ENCODE measurements at regions not wholly inside any gene's neighbourhood (a gene's known extent, or its start where the extent isn't known, plus 50 kb on each side); places are given as distances from the start of the nearest gene placed in this dataset.

DNA sequence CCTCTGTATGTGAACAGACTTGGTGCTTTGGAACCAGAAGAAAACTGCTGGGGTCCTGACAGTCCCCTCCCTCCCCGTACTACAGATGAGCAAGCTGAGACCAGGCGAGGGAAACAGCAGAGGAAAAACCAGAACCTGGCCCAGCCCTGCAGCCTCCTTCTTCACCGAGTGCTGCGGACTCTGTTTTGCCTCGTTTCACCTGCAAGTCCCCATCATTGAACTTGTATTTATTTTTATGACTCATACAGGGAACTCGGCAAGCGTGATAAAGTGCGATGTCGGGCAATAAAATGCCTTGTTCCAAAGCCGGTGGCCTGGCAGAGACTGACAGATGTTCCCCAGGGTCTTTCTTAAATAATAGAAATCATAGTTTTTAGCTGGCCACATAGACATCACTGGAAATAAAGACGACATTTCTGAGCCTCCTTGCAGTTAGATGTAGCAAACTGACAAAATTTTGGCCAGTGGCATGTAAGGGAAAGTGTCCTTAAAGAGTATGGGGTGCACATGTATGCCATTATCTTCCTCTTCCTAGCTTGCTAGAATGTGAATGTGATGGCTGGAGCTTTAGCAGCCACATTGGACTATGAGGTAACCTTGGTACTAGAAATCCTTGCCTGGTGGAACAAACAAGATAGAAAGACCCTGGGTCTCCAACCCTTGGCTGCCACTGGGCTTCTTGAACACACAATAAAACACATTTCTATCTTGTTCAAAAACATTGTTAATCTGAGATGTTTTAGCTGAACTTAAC, 128.6 kb downstream of the IRF8 start:
- Histone ChIP-seq H3K4me1 (peaks cover 24 to 45% (median 37%) of the 10 kb centered on the region in 10 experiments), H3K27me3 (peaks cover 0 to 8% (median 0%) of the 10 kb centered on the region in 11 experiments; a peak in 7 of 22 replicates)
- TF ChIP-seq Cebpa-rat (IDR thresholded peaks at IDR 0.05): no peak

GRCh38 chr16:86029131-86029741, 130.3 kb downstream of the IRF8 start:
- no peak for TF ChIP-seq Cebpa-rat (IDR thresholded peaks at IDR 0.05)
- Histone ChIP-seq H3K9ac (peak overlapping the region in 9 of 11 experiments; percentile 4 to 56 (median 37); a peak in 12 of 22 replicates), H3K4me2 (peak overlapping the region; percentile 52 to 79 (median 70))

More for the DNA sequence above, 128.6 kb downstream of the IRF8 start:
- H4K20me1 ChIP-seq: no peaks in the 10 kb centered on the region
- H3K27ac ChIP-seq: no peak overlapping the region
- no peak overlapping the region for H3K4me3 ChIP-seq
- peaks cover 26 to 38% (median 30%) of the 10 kb centered on the region in 11 experiments for H3K9me3 ChIP-seq (replicated peaks in 1 of 11)
- H3K4me2 ChIP-seq: no peak overlapping the region
- H3K9ac ChIP-seq: no peak overlapping the region
- H3K36me3 ChIP-seq: 0 out of 22 replicates have a peak, but pooled peaks cover 0 to 8% (median 0%) of the 10 kb centered on the region in 11 experiments

DNA sequence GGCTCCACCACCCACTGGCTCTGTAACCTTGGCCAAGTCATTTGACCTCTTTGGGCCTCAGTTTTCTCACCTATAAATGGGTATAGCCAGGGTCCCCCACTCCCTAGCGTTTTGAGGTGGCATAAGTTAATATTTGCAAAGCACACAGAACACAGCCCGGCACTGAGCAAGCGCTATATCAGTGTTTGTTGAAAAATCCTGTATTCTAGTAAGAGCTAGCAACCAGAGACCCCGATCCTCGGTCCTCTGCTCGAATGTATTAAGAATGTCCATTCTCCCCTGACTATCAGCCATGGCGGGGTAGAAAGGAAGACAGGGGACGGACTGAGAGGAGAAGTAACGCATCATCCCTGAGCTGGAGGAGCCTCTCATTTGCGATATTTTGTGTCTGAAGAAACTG, 131.2 kb downstream of the IRF8 start:
- Histone ChIP-seq H4K20me1 (no peaks in the 10 kb centered on the region), H3K27ac (peak overlapping the region in 2 of 11 experiments; percentile 59 to 64; a peak in 2 of 22 replicates), H3K27me3 (peaks cover 0 to 20% (median 0%) of the 10 kb centered on the region in 11 experiments; a peak in 9 of 22 replicates), H3K4me2 (peak overlapping the region; percentile 52 to 79 (median 70); a peak in 16 of 22 replicates), H3K4me3 (no peak overlapping the region), H3K36me3 (no peaks in the 10 kb centered on the region), H3K4me1 (peaks cover 30 to 63% (median 51%) of the 10 kb centered on the region in 10 experiments), H3K9ac (peak overlapping the region in 1 of 11 experiments; percentile 54; a peak in 1 of 22 replicates), H3K9me3 (replicated peaks in 1 of 11) (peaks cover under 1 to 13% (median 4%) of the 10 kb centered on the region in 11 experiments; a peak in 17 of 22 replicates)
- no peak for TF ChIP-seq Cebpa-rat (IDR thresholded peaks at IDR 0.05)

More at GRCh38 chr16:86029131-86029741, 130.3 kb downstream of the IRF8 start:
- Histone ChIP-seq H3K27ac (peak overlapping the region in 10 of 11 experiments; percentile 40 to 68 (median 55); a peak in 16 of 22 replicates), H3K4me3 (no peak overlapping the region), H4K20me1 (no peaks in the 10 kb centered on the region), H3K36me3 (0 out of 22 replicates have a peak, but pooled peaks cover 0 to 5% (median 0%) of the 10 kb centered on the region in 11 experiments), H3K9me3 (replicated peaks in 1 of 11) (peaks cover 9 to 22% (median 13%) of the 10 kb centered on the region in 11 experiments), H3K4me1 (peaks cover 30 to 62% (median 51%) of the 10 kb centered on the region in 10 experiments), H3K27me3 (peaks cover 0 to 20% (median 0%) of the 10 kb centered on the region in 11 experiments; a peak in 9 of 22 replicates)

DNA sequence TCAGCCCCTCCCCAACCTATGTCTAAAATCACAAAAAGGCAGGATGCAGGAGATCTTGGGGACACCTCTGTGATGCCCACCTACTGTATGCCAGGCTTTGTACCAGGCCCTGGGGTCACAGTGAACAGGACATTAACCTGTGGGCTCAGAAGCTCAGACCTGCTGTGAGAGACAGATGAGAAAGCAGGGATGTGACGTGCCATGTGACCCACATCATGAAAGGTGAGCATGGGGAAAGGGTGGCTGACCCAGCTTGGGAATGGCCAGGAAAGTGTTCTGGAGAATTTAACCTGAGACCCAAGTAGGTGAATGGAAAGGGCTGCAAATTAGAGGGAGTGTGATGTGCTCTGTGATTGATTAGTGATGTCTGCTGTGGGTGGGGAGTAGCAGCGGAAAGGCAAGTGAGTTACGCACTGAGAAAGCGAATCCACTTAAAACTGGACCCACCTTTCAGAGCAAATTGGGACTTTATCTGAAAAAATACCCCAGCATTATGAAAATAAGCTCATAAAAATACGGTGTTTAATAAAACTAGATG, 132.2 kb downstream of the IRF8 start:
- Histone ChIP-seq H3K27ac (no peak overlapping the region), H3K4me2 (no peak overlapping the region), H3K9me3 (replicated peaks in 1 of 11) (peaks cover 0 to 8% (median 0%) of the 10 kb centered on the region in 11 experiments; a peak in 5 of 22 replicates), H3K27me3 (peaks cover 0 to 20% (median 0%) of the 10 kb centered on the region in 11 experiments; a peak in 9 of 22 replicates), H3K4me3 (no peak overlapping the region), H3K4me1 (peaks cover 23 to 52% (median 41%) of the 10 kb centered on the region in 10 experiments), H4K20me1 (no peaks in the 10 kb centered on the region), H3K9ac (no peak overlapping the region), H3K36me3 (no peaks in the 10 kb centered on the region)
- no peak for TF ChIP-seq Cebpa-rat (IDR thresholded peaks at IDR 0.05)

DNA sequence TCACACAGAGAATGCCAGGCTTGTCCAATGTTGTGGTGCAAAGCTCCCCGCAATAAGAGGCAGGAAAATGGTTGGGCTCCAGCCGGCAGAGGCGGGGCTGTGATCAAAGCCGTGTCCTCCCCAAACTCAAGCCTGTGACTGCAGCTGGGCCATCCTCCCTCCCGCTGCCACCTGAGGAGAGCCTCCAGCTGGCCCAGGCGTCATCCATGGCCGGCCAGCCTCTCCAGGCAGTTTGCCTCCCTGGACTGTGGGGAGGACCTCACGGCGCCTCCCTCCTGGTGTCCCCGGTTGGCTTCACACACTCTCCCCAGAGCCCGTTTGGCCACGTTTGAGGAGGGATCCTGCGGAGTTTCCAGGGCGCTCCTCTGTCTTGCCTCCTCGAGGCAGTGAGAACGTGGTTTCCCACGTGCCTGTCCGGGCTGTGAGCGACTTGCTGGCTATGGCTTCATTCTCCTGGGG, 134.1 kb downstream of the IRF8 start:
- H3K4me1 ChIP-seq: peaks cover 23 to 46% (median 36%) of the 10 kb centered on the region in 10 experiments
- no peak overlapping the region for H3K4me3 ChIP-seq
- peaks cover 0 to 7% (median 0%) of the 10 kb centered on the region in 11 experiments; a peak in 5 of 22 replicates for H3K9me3 ChIP-seq (replicated peaks in 1 of 11)
- no peak for TF ChIP-seq Cebpa-rat (IDR thresholded peaks at IDR 0.05)
- H3K4me2 ChIP-seq: peak overlapping the region; percentile 45 to 87 (median 72)
- peaks cover 0 to 20% (median 0%) of the 10 kb centered on the region in 11 experiments; a peak in 9 of 22 replicates for H3K27me3 ChIP-seq
- H3K27ac ChIP-seq: no peak overlapping the region
- no peaks in the 10 kb centered on the region for H3K36me3 ChIP-seq
- peak overlapping the region in 3 of 11 experiments; percentile 8 to 50 (median 45); a peak in 3 of 22 replicates for H3K9ac ChIP-seq
- no peaks in the 10 kb centered on the region for H4K20me1 ChIP-seq

- no peak for TF ChIP-seq Cebpa-rat (IDR thresholded peaks at IDR 0.05)
- Histone ChIP-seq H3K36me3 (no peaks in the 10 kb centered on the region), H3K4me3 (no peak overlapping the region), H3K9me3 (replicated peaks in 1 of 11) (peaks cover 0 to 7% (median 0%) of the 10 kb centered on the region in 11 experiments; a peak in 3 of 22 replicates), H3K4me1 (peaks cover 20 to 48% (median 39%) of the 10 kb centered on the region in 10 experiments), H3K27ac (no peak overlapping the region), H3K9ac (no peak overlapping the region), H3K4me2 (peak overlapping the region in 8 of 11 experiments; percentile 70 to 87 (median 78); a peak in 14 of 22 replicates), H3K27me3 (peaks cover 0 to 20% (median 0%) of the 10 kb centered on the region in 11 experiments; a peak in 9 of 22 replicates), H4K20me1 (no peaks in the 10 kb centered on the region)
These were observed 135.0 kb downstream of the IRF8 start for GRCh38 chr16:86033971-86034370.

GRCh38 chr16:86034421-86034919, 135.5 kb downstream of the IRF8 start:
- no peak for TF ChIP-seq Cebpa-rat (IDR thresholded peaks at IDR 0.05)

DNA sequence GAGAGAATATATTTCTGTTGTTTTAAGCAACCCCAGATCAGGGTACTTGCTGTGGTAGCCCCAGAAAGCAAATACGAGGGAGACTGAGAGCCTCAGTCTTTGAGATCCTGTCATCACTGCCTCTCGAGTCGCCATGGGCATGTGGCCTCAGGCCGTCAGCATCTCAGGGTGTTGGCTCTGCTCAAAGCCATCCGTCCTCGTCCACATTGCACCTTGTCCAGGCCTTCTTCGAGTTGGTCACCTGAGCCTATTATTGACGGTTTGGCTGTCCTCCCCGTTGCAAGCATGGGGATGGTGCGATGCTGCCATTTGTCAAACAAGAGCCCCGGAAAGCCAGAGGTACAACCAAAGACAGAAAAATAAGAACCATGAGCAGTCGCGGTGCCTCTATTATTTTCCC, 136.9 kb downstream of the IRF8 start:
- Histone ChIP-seq H3K4me1 (peaks cover 14 to 53% (median 43%) of the 10 kb centered on the region in 10 experiments), H3K4me3 (no peak overlapping the region), H3K9ac (no peak overlapping the region), H4K20me1 (no peaks in the 10 kb centered on the region), H3K36me3 (no peaks in the 10 kb centered on the region), H3K4me2 (no peak overlapping the region), H3K27ac (no peak overlapping the region), H3K27me3 (peaks cover 0 to 20% (median 0%) of the 10 kb centered on the region in 11 experiments; a peak in 9 of 22 replicates), H3K9me3 (replicated peaks in 1 of 11) (peaks cover 0 to 4% (median 0%) of the 10 kb centered on the region in 11 experiments; a peak in 3 of 22 replicates)
- no peak for TF ChIP-seq Cebpa-rat (IDR thresholded peaks at IDR 0.05)

More at GRCh38 chr16:86034421-86034919, 135.5 kb downstream of the IRF8 start:
- Histone ChIP-seq H3K4me2 (peak overlapping the region in 4 of 11 experiments; percentile 70 to 82 (median 80); a peak in 4 of 22 replicates), H3K4me1 (peaks cover 17 to 48% (median 37%) of the 10 kb centered on the region in 10 experiments), H3K36me3 (no peaks in the 10 kb centered on the region), H3K27me3 (peaks cover 0 to 20% (median 0%) of the 10 kb centered on the region in 11 experiments; a peak in 9 of 22 replicates), H3K27ac (no peak overlapping the region), H4K20me1 (no peaks in the 10 kb centered on the region), H3K4me3 (no peak overlapping the region), H3K9me3 (replicated peaks in 1 of 11) (peaks cover 0 to 7% (median 0%) of the 10 kb centered on the region in 11 experiments; a peak in 3 of 22 replicates), H3K9ac (no peak overlapping the region)

Data from BLaER1 treated with 17β-estradiol and CSF1 and Interleukin-3, amounts not matched to agents 10 nM and 100 nM (cell line).